Stimulated activated naive CD8-positive, alpha-beta T cell treated with anti-CD3 and anti-CD28 coated beads, Interleukin-15, Interleukin-2, amounts not matched to agents 100 ng/mL and 50 ng/mL, for 24 hours (primary cell): ENCODE measurements at regions not wholly inside any gene's neighbourhood (a gene's known extent, or its start where the extent isn't known, plus 50 kb on each side); places are given as distances from the start of the nearest gene placed in this dataset.
"Not testable (repeated sequence)": the region's sequence is repeated elsewhere in the genome, so short reads cannot be mapped to it uniquely, and the experiment has no call there.

Experiments used
- H3K27ac Mint-ChIP-seq: one replicate; pipeline ENCODE4 v1.8.0; 2021; ENCODE audit warnings: mild to moderate bottlenecking, mixed read lengths
- H3K27me3 Mint-ChIP-seq: one replicate; pipeline ENCODE4 v1.8.0; 2021; ENCODE audit warnings: mixed read lengths
- H3K36me3 Mint-ChIP-seq: one replicate; pipeline ENCODE4 v1.8.0; 2021; ENCODE audit warnings: low read depth, mixed read lengths
- H3K4me1 Mint-ChIP-seq: one replicate; pipeline ENCODE4 v1.8.0; 2021; ENCODE audit warnings: low read depth, mixed read lengths
- H3K4me3 Mint-ChIP-seq: one replicate; pipeline ENCODE4 v1.8.0; 2021; ENCODE audit warnings: mild to moderate bottlenecking, mixed read lengths
- H3K9me3 Mint-ChIP-seq: one replicate; pipeline ENCODE4 v1.8.0; 2021; ENCODE audit warnings: mixed read lengths

DNA sequence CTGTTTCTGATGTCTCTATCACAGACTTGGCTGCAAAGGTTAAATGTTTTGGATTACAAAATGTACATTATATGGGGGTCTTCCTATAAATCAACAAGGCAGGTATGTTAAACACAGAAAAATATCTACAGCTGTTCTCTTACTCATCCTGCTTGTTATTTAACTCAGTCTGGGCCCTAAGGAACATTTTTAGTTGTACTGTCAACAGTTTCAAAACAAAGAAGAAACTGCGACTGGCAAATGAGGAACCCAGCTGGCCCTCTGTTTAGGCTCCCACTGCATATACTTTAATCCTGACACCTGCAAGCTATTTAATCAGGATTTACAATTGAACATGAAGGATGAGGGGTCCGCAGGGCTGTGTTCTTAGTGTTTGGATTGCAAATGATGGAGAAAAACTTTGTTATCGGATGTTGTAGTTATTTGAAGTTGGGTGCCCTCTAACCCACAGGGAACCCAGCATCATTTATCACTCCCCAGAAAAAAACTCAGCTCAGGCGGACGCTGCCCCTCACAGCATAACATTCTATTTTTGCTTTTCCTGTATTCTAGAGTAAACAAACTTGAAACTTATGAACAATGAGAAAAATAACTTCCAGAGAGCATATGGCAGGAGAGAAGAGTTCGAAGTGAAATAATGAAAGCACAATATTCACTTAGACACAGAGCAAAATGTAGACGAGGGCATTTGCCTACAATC is 91.2 kb downstream of the POLR2M start:
- Mint-ChIP-seq H3K4me1 (no peaks in the 10 kb centered on the region), H3K9me3 (no peaks in the 10 kb centered on the region), H3K4me3 (no peak overlapping the region), H3K36me3 (no peaks in the 10 kb centered on the region), H3K27me3 (peaks cover 10% of the 10 kb centered on the region), H3K27ac (no peak overlapping the region)

DNA sequence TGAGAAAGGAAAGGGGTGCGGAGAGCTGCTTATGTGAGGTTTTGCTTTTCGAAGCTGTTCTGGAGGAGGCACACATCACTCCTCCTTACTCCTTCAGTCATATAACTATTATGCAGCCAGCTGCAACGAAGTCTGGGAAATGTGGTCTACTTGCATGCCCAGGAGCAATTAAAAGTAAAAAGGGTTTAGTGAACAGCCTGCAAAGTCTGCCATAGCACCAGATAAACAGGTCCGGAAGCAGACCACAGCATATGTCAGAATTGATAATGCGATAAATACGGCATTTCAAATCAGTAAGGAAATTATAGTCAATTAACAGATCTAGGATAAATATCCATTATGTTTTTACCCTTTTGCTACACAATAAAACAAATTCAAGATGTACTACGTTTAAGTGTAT is 99.5 kb downstream of the POLR2M start:
- no peaks in the 10 kb centered on the region for H3K4me1 Mint-ChIP-seq
- H3K36me3 Mint-ChIP-seq: no peaks in the 10 kb centered on the region
- H3K27ac Mint-ChIP-seq: no peak overlapping the region

GRCh38 chr15:57809285-57809684 is 102.8 kb downstream of the POLR2M start:
- H3K27me3 Mint-ChIP-seq: peaks cover 12% of the 10 kb centered on the region
- H3K4me3 Mint-ChIP-seq, H3K9me3 Mint-ChIP-seq, H3K27ac Mint-ChIP-seq, H3K4me1 Mint-ChIP-seq, H3K36me3 Mint-ChIP-seq: not testable (repeated sequence)

More for the DNA sequence above, 99.5 kb downstream of the POLR2M start:
- H3K9me3 Mint-ChIP-seq: no peaks in the 10 kb centered on the region
- H3K4me3 Mint-ChIP-seq: no peak overlapping the region
- H3K27me3 Mint-ChIP-seq: peaks cover 4% of the 10 kb centered on the region

GRCh38 chr15:57816599-57816998 is 110.1 kb downstream of the POLR2M start:
- Mint-ChIP-seq H3K4me1 (no peaks in the 10 kb centered on the region), H3K27me3 (peaks cover 23% of the 10 kb centered on the region), H3K36me3 (no peaks in the 10 kb centered on the region), H3K9me3 (no peaks in the 10 kb centered on the region), H3K27ac (no peak overlapping the region), H3K4me3 (no peak overlapping the region)

GRCh38 chr15:57819646-57820045 is 113.1 kb downstream of the POLR2M start:
- H3K27me3 Mint-ChIP-seq: peaks cover 23% of the 10 kb centered on the region
- no peaks in the 10 kb centered on the region for H3K36me3 Mint-ChIP-seq

GRCh38 chr15:57820119-57820518 is 113.6 kb downstream of the POLR2M start:
- Mint-ChIP-seq H3K36me3 (no peaks in the 10 kb centered on the region), H3K27me3 (peaks cover 23% of the 10 kb centered on the region), H3K4me1 (no peaks in the 10 kb centered on the region), H3K4me3 (no peak overlapping the region), H3K27ac (no peak overlapping the region), H3K9me3 (no peaks in the 10 kb centered on the region)

More at GRCh38 chr15:57819646-57820045, 113.1 kb downstream of the POLR2M start:
- H3K4me1 Mint-ChIP-seq: no peaks in the 10 kb centered on the region
- no peaks in the 10 kb centered on the region for H3K9me3 Mint-ChIP-seq
- no peak overlapping the region for H3K4me3 Mint-ChIP-seq
- no peak overlapping the region for H3K27ac Mint-ChIP-seq

DNA sequence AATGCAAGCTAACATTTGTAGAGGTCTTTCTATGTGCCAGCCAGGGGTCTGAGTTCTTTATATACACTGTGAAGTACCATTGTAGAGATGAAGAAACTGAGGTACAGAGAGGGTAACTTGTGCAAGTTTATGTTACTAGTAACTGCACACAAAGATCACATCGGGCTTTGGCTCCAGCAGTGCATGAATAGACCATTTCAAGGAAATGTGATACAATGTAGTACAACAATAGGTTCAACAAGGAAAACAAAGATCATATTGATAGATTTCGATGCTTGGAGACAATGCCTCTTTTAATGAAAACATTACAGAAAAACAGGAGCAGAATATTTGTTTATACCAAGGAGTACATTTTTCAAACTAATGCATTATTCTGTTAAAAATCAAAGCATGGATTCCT is 115.3 kb downstream of the POLR2M start:
- Mint-ChIP-seq H3K4me3 (no peak overlapping the region), H3K36me3 (no peaks in the 10 kb centered on the region), H3K27me3 (peaks cover 23% of the 10 kb centered on the region), H3K9me3 (no peaks in the 10 kb centered on the region), H3K27ac (no peak overlapping the region), H3K4me1 (no peaks in the 10 kb centered on the region)

DNA sequence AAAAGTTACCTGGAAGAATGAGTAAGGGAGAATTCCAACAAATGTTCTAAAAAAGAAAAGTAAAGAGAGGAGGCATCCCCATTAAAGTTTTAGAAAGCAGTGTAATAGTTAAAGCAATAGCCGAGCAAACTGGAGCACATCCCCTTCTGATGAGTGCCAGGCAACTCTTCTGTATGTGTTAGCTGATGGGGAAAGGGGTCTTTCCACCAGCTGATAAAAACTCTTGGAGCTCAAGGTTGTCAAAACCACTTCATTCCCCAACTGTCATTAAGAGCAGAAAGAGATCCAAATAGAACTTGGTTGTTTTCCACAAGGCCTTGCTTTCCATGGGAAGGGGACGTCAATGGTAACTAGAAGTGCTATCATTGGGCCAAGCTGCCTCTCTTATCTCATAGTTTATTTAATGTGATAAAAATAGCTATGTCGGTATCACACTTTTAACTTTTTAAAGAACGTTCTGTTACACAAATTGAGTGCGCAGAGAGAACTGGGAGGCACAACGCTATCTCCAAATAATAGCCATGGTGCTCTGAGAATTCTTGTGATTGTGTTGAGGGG is 116.9 kb downstream of the POLR2M start:
- Mint-ChIP-seq H3K4me3 (no peak overlapping the region), H3K27me3 (peaks cover 26% of the 10 kb centered on the region), H3K27ac (no peak overlapping the region)

GRCh38 chr15:57824186-57824585 is 117.7 kb downstream of the POLR2M start:
- Mint-ChIP-seq H3K36me3 (no peaks in the 10 kb centered on the region), H3K4me1 (no peaks in the 10 kb centered on the region), H3K9me3 (no peaks in the 10 kb centered on the region), H3K27ac (no peak overlapping the region), H3K27me3 (peaks cover 33% of the 10 kb centered on the region), H3K4me3 (no peak overlapping the region)

More for the DNA sequence above, 116.9 kb downstream of the POLR2M start:
- H3K36me3 Mint-ChIP-seq: no peaks in the 10 kb centered on the region
- no peaks in the 10 kb centered on the region for H3K9me3 Mint-ChIP-seq
- no peaks in the 10 kb centered on the region for H3K4me1 Mint-ChIP-seq

GRCh38 chr15:57827021-57827420 is 120.5 kb downstream of the POLR2M start:
- Mint-ChIP-seq H3K4me1 (no peaks in the 10 kb centered on the region), H3K4me3 (no peak overlapping the region), H3K9me3 (no peaks in the 10 kb centered on the region), H3K27me3 (peaks cover 25% of the 10 kb centered on the region), H3K27ac (no peak overlapping the region), H3K36me3 (no peaks in the 10 kb centered on the region)

DNA sequence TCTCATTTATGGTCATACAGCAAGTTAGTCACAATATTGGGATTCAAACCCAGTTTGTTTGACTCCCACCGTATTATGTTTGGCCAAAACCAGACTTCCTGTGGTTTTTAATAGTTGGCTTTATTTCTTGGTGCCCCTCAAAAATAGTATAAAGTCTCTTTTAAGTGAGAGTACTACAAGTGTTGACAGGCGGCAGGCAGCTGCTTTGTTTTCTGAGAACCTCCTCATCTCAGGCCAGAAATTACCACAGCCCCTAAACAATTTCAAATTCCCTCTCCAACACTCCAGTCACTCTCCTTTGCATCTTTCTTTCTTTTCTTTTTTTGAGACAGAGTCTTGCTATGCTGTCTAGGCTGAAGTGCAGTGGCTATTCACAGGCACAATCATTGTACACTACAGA is 121.5 kb downstream of the POLR2M start:
- Mint-ChIP-seq H3K4me3 (no peak overlapping the region), H3K36me3 (no peaks in the 10 kb centered on the region), H3K9me3 (peaks cover under 1% of the 10 kb centered on the region), H3K27ac (no peak overlapping the region), H3K27me3 (peaks cover 27% of the 10 kb centered on the region), H3K4me1 (no peaks in the 10 kb centered on the region)

DNA sequence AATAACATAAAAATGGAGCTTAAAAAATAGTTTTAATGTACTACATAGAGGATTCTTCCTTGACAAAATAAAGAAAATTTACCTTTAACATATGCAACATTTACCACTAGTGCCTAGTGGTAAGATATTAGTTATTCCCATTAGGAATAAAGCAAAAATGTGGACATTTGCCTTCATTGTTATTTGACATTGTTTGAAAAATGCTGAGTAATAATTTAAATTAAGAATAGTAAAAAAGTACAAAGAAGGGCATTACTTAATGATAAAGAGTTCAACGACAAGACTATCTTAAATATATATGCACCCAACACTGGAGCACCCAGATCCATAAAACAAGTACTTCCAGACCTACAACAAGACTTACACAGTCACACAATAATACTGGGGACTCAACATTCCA is 125.7 kb downstream of the POLR2M start:
- Mint-ChIP-seq H3K36me3 (no peaks in the 10 kb centered on the region), H3K4me3 (no peak overlapping the region), H3K27me3 (peaks cover 38% of the 10 kb centered on the region), H3K9me3 (peaks cover 15% of the 10 kb centered on the region), H3K27ac (no peak overlapping the region), H3K4me1 (no peaks in the 10 kb centered on the region)

- H3K36me3 Mint-ChIP-seq: no peaks in the 10 kb centered on the region
- H3K4me1 Mint-ChIP-seq: no peaks in the 10 kb centered on the region
- H3K27me3 Mint-ChIP-seq: peaks cover 23% of the 10 kb centered on the region
- H3K9me3 Mint-ChIP-seq: peaks cover 15% of the 10 kb centered on the region
- no peak overlapping the region for H3K4me3 Mint-ChIP-seq
- H3K27ac Mint-ChIP-seq: no peak overlapping the region
Measured at GRCh38 chr15:57835119-57835518, 128.6 kb downstream of the POLR2M start.

DNA sequence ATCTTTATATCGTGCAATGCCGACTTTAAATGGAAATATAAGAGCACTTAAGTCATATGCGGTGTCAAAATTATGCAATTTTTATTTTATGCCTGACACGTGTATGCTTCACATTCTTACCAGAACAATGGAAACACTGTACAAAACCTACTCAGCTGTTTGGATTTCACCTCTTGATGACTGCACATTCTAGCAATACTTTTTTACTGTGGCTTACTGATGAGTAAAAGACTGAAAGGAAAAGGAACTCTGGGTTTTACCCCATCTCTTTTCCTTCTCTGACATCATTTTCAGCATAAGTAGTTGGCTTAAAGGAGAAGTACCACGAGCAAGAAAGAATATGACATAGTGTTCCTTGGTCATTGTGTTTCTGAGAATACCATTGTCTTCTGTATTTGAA is 142.8 kb downstream of the POLR2M start:
- peaks cover 22% of the 10 kb centered on the region for H3K27me3 Mint-ChIP-seq
- peaks cover 3% of the 10 kb centered on the region for H3K4me1 Mint-ChIP-seq
- H3K4me3 Mint-ChIP-seq: no peak overlapping the region
- no peak overlapping the region for H3K27ac Mint-ChIP-seq
- H3K9me3 Mint-ChIP-seq: no peaks in the 10 kb centered on the region
- H3K36me3 Mint-ChIP-seq: no peaks in the 10 kb centered on the region

GRCh38 chr15:57854531-57854930 is 148.0 kb downstream of the POLR2M start:
- H3K4me1 Mint-ChIP-seq: no peaks in the 10 kb centered on the region
- H3K27ac Mint-ChIP-seq: no peak overlapping the region
- H3K36me3 Mint-ChIP-seq: no peaks in the 10 kb centered on the region
- no peak overlapping the region for H3K4me3 Mint-ChIP-seq
- no peaks in the 10 kb centered on the region for H3K9me3 Mint-ChIP-seq
- H3K27me3 Mint-ChIP-seq: peaks cover 32% of the 10 kb centered on the region

DNA sequence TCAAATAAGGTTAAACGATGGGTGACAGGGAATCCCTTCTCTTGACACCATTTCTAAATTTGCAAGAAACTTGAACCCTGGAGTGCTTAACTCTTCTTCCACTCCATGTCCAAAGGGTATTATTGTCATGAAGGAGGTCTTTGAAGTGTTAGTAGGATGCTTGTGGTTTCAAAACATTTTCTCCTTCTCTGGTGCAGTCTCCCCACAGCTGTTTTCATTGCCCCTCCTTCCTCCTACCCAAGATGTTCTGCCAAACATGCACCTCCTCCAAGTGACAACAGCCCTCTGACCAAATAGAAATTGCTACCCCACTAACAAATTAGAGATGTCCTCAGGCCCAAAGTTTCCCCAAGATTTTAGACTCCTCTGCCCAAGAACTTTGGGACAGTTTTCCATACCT is 151.4 kb downstream of the POLR2M start:
- H3K4me1 Mint-ChIP-seq: no peaks in the 10 kb centered on the region
- no peak overlapping the region for H3K27ac Mint-ChIP-seq
- H3K27me3 Mint-ChIP-seq: peaks cover 35% of the 10 kb centered on the region
- no peaks in the 10 kb centered on the region for H3K9me3 Mint-ChIP-seq
- H3K4me3 Mint-ChIP-seq: no peak overlapping the region
- no peaks in the 10 kb centered on the region for H3K36me3 Mint-ChIP-seq
